ENCODE measurements at regions not wholly inside any gene's neighbourhood (a gene's known extent, or its start where the extent isn't known, plus 50 kb on each side); places are given as distances from the start of the nearest gene placed in this dataset.

DNA sequence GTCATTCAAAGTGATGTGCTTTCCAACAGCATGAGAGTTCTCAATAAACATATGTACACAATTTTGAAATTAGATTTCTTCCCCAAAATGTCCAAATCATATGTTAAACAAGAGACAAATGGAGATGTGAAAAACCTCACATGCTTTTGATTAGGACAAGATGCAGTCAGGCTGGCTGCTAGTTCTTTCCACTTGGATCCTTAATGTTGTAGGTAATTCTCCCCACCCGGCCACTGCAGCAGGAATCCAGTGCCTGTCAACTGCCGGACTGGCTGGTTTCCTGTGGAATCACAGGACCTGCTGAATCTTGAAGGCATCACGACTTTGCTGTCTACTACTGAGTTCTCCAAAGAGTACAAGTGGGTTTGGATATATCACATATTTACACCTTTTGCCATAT, 138.6 kb upstream of the AKR1E2 start:
- Histone ChIP-seq H3K9me1 (ENCODE audit: control insufficient read depth, insufficient read depth, low read length) (no peaks in the 10 kb centered on the region), H3K27me3 (ENCODE audit: control insufficient read depth in 2 of 2, insufficient read depth in 2 of 2, low read length in 2 of 2) (peaks cover 0 to 5% of the 10 kb centered on the region in 2 experiments; a peak in 3 of 5 replicates), H3K4me2 (ENCODE audit: insufficient read depth, low read length) (no peak overlapping the region), H3K4me3 (no peak overlapping the region), H3K9me3 (replicated peaks; ENCODE audit: control insufficient read depth, insufficient read depth, low read depth, low read length) (no peaks in the 10 kb centered on the region), H3K9ac (ENCODE audit: insufficient read depth in 1 of 2, low read depth in 2 of 2, low read length in 2 of 2) (no peak overlapping the region), H3K27ac (ENCODE audit: extremely low read depth, low read depth, low read length) (no peak overlapping the region), H3K36me3 (ENCODE audit: control insufficient read depth, insufficient read depth, low read length) (no peaks in the 10 kb centered on the region), H2AFZ (ENCODE audit: low read depth, low read length) (no peak overlapping the region), H3K79me2 (ENCODE audit: control insufficient read depth, insufficient read depth, low read length) (no peaks in the 10 kb centered on the region), H4K20me1 (replicated peaks; ENCODE audit: control insufficient read depth, insufficient read depth, low read length) (no peaks in the 10 kb centered on the region), H3K4me1 (replicated peaks in 1 of 2; ENCODE audit: control insufficient read depth in 2 of 2, insufficient read depth in 2 of 2, low read length in 2 of 2) (no peaks in the 10 kb centered on the region)
- CTCF ChIA-PET (ENCODE audit: low intra/inter-chr PET ratio), result no interaction called here
- FAIRE-seq (no peak), ATAC-seq (no peak), DNase-seq (ENCODE audit: extremely low read depth in 1 of 4, low spot score in 3 of 4) (no peak)
- WGBS (ENCODE audit: insufficient coverage, low coverage, missing lambda C conversion rate), result 0% methylated on average over 3 of the region's 3 CpGs
- intact Hi-C loops (cut with micrococcal nuclease) (no loop called here), in situ Hi-C loops (cut with MboI) (no loop called here)
- BruUV-seq (replicated peaks), result no TSS peak
- TF ChIP-seq, protein P1, sequence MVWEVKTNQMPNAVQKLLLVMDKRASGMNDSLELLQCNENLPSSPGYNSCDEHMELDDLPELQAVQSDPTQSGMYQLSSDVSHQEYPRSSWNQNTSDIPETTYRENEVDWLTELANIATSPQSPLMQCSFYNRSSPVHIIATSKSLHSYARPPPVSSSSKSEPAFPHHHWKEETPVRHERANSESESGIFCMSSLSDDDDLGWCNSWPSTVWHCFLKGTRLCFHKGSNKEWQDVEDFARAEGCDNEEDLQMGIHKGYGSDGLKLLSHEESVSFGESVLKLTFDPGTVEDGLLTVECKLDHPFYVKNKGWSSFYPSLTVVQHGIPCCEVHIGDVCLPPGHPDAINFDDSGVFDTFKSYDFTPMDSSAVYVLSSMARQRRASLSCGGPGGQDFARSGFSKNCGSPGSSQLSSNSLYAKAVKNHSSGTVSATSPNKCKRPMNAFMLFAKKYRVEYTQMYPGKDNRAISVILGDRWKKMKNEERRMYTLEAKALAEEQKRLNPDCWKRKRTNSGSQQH (CRISPR knock-in tag; IDR thresholded peaks at IDR 0.05), result no peak
- POLR2A ChIA-PET, result no interaction called here

DNA sequence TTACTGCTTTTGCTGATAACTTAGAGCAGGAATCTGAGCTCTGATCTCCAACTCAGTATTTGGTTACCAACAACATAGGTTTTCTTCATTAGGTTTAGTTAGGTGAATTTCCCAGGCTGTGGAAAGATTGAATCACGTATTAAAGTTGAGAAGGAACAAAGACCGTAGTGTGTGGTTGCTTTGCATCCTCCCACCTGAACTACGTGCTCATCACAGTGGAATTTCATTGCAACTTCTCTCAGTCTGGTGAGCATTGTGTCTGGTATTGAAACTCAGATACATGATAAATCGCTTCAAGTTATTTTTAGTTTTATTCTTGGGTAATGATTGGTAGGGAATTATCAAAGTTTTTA, 139.4 kb upstream of the AKR1E2 start:
- no peak overlapping the region for H3K4me2 ChIP-seq (ENCODE audit: insufficient read depth, low read length)
- no peak for ATAC-seq
- no peaks in the 10 kb centered on the region for H3K9me1 ChIP-seq (ENCODE audit: control insufficient read depth, insufficient read depth, low read length)
- no peaks in the 10 kb centered on the region for H3K79me2 ChIP-seq (ENCODE audit: control insufficient read depth, insufficient read depth, low read length)
- no peak for DNase-seq (ENCODE audit: extremely low read depth in 1 of 4, low spot score in 3 of 4)
- intact Hi-C loops (cut with micrococcal nuclease), result no loop called here
- no peaks in the 10 kb centered on the region for H3K4me1 ChIP-seq (replicated peaks in 1 of 2; ENCODE audit: control insufficient read depth in 2 of 2, insufficient read depth in 2 of 2, low read length in 2 of 2)
- no peak overlapping the region for H3K27ac ChIP-seq (ENCODE audit: extremely low read depth, low read depth, low read length)
- ChIA-PET CTCF (ENCODE audit: low intra/inter-chr PET ratio) (no interaction called here), POLR2A (no interaction called here)
- in situ Hi-C loops (cut with MboI), result no loop called here
- H4K20me1 ChIP-seq (replicated peaks; ENCODE audit: control insufficient read depth, insufficient read depth, low read length), result no peaks in the 10 kb centered on the region
- FAIRE-seq, result no peak
- no peak overlapping the region for H3K9ac ChIP-seq (ENCODE audit: insufficient read depth in 1 of 2, low read depth in 2 of 2, low read length in 2 of 2)
- 1% methylated on average over 4 of the region's 4 CpGs for WGBS (ENCODE audit: insufficient coverage, low coverage, missing lambda C conversion rate)
- H2AFZ ChIP-seq (ENCODE audit: low read depth, low read length), result no peak overlapping the region
- H3K9me3 ChIP-seq (replicated peaks; ENCODE audit: control insufficient read depth, insufficient read depth, low read depth, low read length), result no peaks in the 10 kb centered on the region
- H3K4me3 ChIP-seq, result no peak overlapping the region
- no TSS peak for BruUV-seq (replicated peaks)
- H3K27me3 ChIP-seq (ENCODE audit: control insufficient read depth in 2 of 2, insufficient read depth in 2 of 2, low read length in 2 of 2), result peaks cover 0 to 5% of the 10 kb centered on the region in 2 experiments; a peak in 3 of 5 replicates
- H3K36me3 ChIP-seq (ENCODE audit: control insufficient read depth, insufficient read depth, low read length), result no peaks in the 10 kb centered on the region
- no peak for TF ChIP-seq WHSC1 (IDR thresholded peaks at IDR 0.05; ENCODE audit: low read length)
- TF ChIP-seq OTX1 (CRISPR knock-in tag; IDR thresholded peaks at IDR 0.05), result no peak
- TF ChIP-seq POLR3G (IDR thresholded peaks at IDR 0.05; ENCODE audit: extremely low read depth, insufficient read length, insufficient replicate concordance), result no peak
- TF ChIP-seq SMC3 (conservative IDR thresholded peaks at IDR 0.05; ENCODE audit: insufficient read depth, low read depth, low read length), result no peak
- TF ChIP-seq ZNF764 (CRISPR knock-in tag; IDR thresholded peaks at IDR 0.05; ENCODE audit: low read depth), result no peak
- TF ChIP-seq HDGF (IDR thresholded peaks at IDR 0.05), result no peak
- no peak for TF ChIP-seq ZNF263 (CRISPR knock-in tag; IDR thresholded peaks at IDR 0.05; ENCODE audit: borderline replicate concordance)
- TF ChIP-seq ZSCAN32 (CRISPR knock-in tag; IDR thresholded peaks at IDR 0.05), result no peak
- TF ChIP-seq BRD4 (IDR thresholded peaks at IDR 0.05), result no peak
- TF ChIP-seq ETV5 (CRISPR knock-in tag; IDR thresholded peaks at IDR 0.05; ENCODE audit: low read depth), result no peak
- no peak for TF ChIP-seq HOXB6 (CRISPR knock-in tag; IDR thresholded peaks at IDR 0.05; ENCODE audit: borderline replicate concordance)
- no peak for TF ChIP-seq SP2 (IDR thresholded peaks at IDR 0.05; ENCODE audit: extremely low read depth, low read depth, low read length, poor library complexity, severe bottlenecking)
- TF ChIP-seq NCOA2 (IDR thresholded peaks at IDR 0.05; ENCODE audit: partially characterized antibody in 2 of 2), result no peak
- TF ChIP-seq, protein P2, sequence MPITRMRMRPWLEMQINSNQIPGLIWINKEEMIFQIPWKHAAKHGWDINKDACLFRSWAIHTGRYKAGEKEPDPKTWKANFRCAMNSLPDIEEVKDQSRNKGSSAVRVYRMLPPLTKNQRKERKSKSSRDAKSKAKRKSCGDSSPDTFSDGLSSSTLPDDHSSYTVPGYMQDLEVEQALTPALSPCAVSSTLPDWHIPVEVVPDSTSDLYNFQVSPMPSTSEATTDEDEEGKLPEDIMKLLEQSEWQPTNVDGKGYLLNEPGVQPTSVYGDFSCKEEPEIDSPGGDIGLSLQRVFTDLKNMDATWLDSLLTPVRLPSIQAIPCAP (CRISPR knock-in tag; IDR thresholded peaks at IDR 0.05; ENCODE audit: borderline replicate concordance), result no peak

Data from K562 (cell line).